GM23338 (cell line): ENCODE measurements at regions not wholly inside any gene's neighbourhood (a gene's known extent, or its start where the extent isn't known, plus 50 kb on each side); places are given as distances from the start of the nearest gene placed in this dataset.

ENCODE experiments used
- ATAC-seq: fragments of 200-7000 bp; cut with Tn5 transposase; 3 replicates; pipeline ENCODE4 v1.9.1; 2020
- DNase-seq: peaks from one replicate; pipeline ENCODE4 v3.0.0-alpha.2; 2015; ENCODE audit warnings: low spot score
- H2AFZ ChIP-seq: fragments of 200-600 bp; sonication (generic); 2 replicates; pipeline ENCODE4 v1.8.0; 2016; ENCODE audit warnings: antibody characterized with exemption, mild to moderate bottlenecking, moderate library complexity
- H3F3A ChIP-seq: fragments of 200-600 bp; sonication (generic); replicated peaks from 2 replicates; pipeline ENCODE4 v1.8.0; 2017; ENCODE audit warnings: antibody characterized with exemption, mixed run types, low read depth
- H3K27ac ChIP-seq: fragments of 200-600 bp; sonication (generic); 2 replicates; pipeline ENCODE4 v1.6.1; 2016; ENCODE audit warnings: low read depth
- H3K27me3 ChIP-seq: fragments of 200-600 bp; sonication (generic); 2 replicates; pipeline ENCODE4 v1.8.0; 2016; ENCODE audit warnings: mild to moderate bottlenecking, mixed run types, moderate library complexity; ENCODE audit not compliant: insufficient read depth
- H3K36me3 ChIP-seq: fragments of 200-600 bp; sonication (generic); 2 replicates; pipeline ENCODE4 v1.8.0; 2016; ENCODE audit warnings: mild to moderate bottlenecking; ENCODE audit not compliant: insufficient read depth
- H3K4me1 ChIP-seq: fragments of 200-600 bp; sonication (generic); 2 replicates; pipeline ENCODE4 v1.8.0; 2016; ENCODE audit warnings: mild to moderate bottlenecking, moderate library complexity; ENCODE audit not compliant: insufficient read depth
- H3K4me2 ChIP-seq: fragments of 200-600 bp; sonication (generic); 2 replicates; pipeline ENCODE4 v1.7.1; 2017; ENCODE audit warnings: mixed run types
- H3K4me3 ChIP-seq: fragments of 200-600 bp; sonication (generic); 2 replicates; pipeline ENCODE4 v1.6.1; 2016; ENCODE audit warnings: mixed run types
- H3K79me2 ChIP-seq: fragments of 200-600 bp; sonication (generic); replicated peaks from 2 replicates; pipeline ENCODE4 v1.8.0; 2017; ENCODE audit warnings: mild to moderate bottlenecking; ENCODE audit not compliant: insufficient read depth
- H3K9me2 ChIP-seq: fragments of 200-600 bp; sonication (generic); 2 replicates; pipeline ENCODE4 v1.8.0; 2017; ENCODE audit not compliant: insufficient read depth
- H4K20me1 ChIP-seq: fragments of 200-600 bp; sonication (generic); replicated peaks from 2 replicates; pipeline ENCODE4 v1.8.0; 2017; ENCODE audit warnings: mild to moderate bottlenecking; ENCODE audit not compliant: insufficient read depth
- H3K27ac Mint-ChIP-seq: 2 replicates; pipeline ENCODE4 v1.8.0; 2020; ENCODE audit warnings: inconsistent platforms, mild to moderate bottlenecking, moderate library complexity, mixed read lengths
- H3K27me3 Mint-ChIP-seq: 3 replicates; pipeline ENCODE4 v1.8.0; 2022; ENCODE audit warnings: low read depth, mild to moderate bottlenecking, moderate library complexity, mixed read lengths, inconsistent platforms; ENCODE audit not compliant: insufficient read depth, poor library complexity
- H3K36me3 Mint-ChIP-seq: 3 replicates; pipeline ENCODE4 v1.8.0; 2021; ENCODE audit warnings: low read depth, mild to moderate bottlenecking, inconsistent platforms, moderate library complexity, mixed read lengths
- H3K4me1 Mint-ChIP-seq: 3 replicates; pipeline ENCODE4 v1.8.0; 2020; ENCODE audit warnings: mild to moderate bottlenecking, inconsistent platforms, mixed read lengths
- H3K4me3 Mint-ChIP-seq: 3 replicates; pipeline ENCODE4 v1.8.0; 2021; ENCODE audit warnings: moderate library complexity, mild to moderate bottlenecking, inconsistent platforms, mixed read lengths
- H3K9me3 Mint-ChIP-seq: 3 replicates; pipeline ENCODE4 v1.8.0; 2020; ENCODE audit warnings: moderate library complexity, mild to moderate bottlenecking, inconsistent platforms, mixed read lengths
- CREB1 ChIP-seq: fragments of 250-450 bp; sonication (Bioruptor Pico); IDR thresholded peaks from 2 replicates; pipeline ENCODE4 v1.5.0; 2020; ENCODE audit warnings: low read depth, mild to moderate bottlenecking, moderate library complexity
- ETS1 ChIP-seq: IDR thresholded peaks from 2 replicates; pipeline ENCODE4 v1.6.1; 2016; ENCODE audit warnings: antibody characterized with exemption
- EZH2 ChIP-seq: fragments of 200-600 bp; sonication (generic); IDR thresholded peaks from one replicate; pipeline ENCODE4 v1.8.0; 2017; ENCODE audit warnings: antibody characterized with exemption, mild to moderate bottlenecking, low read depth; ENCODE audit not compliant: unreplicated experiment
- EZH2phosphoT487 ChIP-seq: fragments of 200-600 bp; sonication (generic); IDR thresholded peaks from one replicate; pipeline ENCODE4 v1.8.1; 2018; ENCODE audit warnings: antibody characterized with exemption; ENCODE audit not compliant: unreplicated experiment
- JUNB ChIP-seq: IDR thresholded peaks from one replicate; pipeline ENCODE4 v1.6.1; 2016; ENCODE audit warnings: antibody characterized with exemption; ENCODE audit not compliant: unreplicated experiment
- NANOG ChIP-seq: IDR thresholded peaks from 2 replicates; pipeline ENCODE4 v1.6.1; 2016; ENCODE audit warnings: antibody characterized with exemption, borderline replicate concordance
- POLR2AphosphoS5 ChIP-seq: IDR thresholded peaks from 2 replicates; pipeline ENCODE4 v1.6.1; 2016; ENCODE audit warnings: antibody characterized with exemption, low read depth
- REST ChIP-seq: IDR thresholded peaks from one replicate; pipeline ENCODE4 v1.6.1; 2018; ENCODE audit warnings: antibody characterized with exemption; ENCODE audit not compliant: unreplicated experiment
- STAT1 ChIP-seq: IDR thresholded peaks from one replicate; pipeline ENCODE4 v1.6.1; 2016; ENCODE audit warnings: antibody characterized with exemption; ENCODE audit not compliant: unreplicated experiment
- ZNF114 ChIP-seq: fragments of 250-450 bp; sonication (Bioruptor Pico); IDR thresholded peaks from 2 replicates; pipeline ENCODE4 v1.5.0; 2020; ENCODE audit warnings: mild to moderate bottlenecking, moderate library complexity
- ZNF331 ChIP-seq: fragments of 250-450 bp; sonication (Bioruptor Pico); IDR thresholded peaks from 2 replicates; pipeline ENCODE4 v1.5.0; 2020; ENCODE audit warnings: low read depth, mild to moderate bottlenecking, moderate library complexity
- TF ChIP-seq, protein P1 (sequence below), 2 experiments: fragments of 200-600 bp in 1 of 2; sonication (generic) in 1 of 2; conservative IDR thresholded peaks; 2 replicates each; pipeline versions ENCODE4 v1.5.1 to v1.6.1; 2016 to 2017; ENCODE audit warnings: antibody characterized with exemption in 2 of 2, low read depth in 2 of 2, mild to moderate bottlenecking in 2 of 2, moderate library complexity in 1 of 2
- TF ChIP-seq, protein P2 (sequence below): fragments of 250-450 bp; sonication (Bioruptor Pico); IDR thresholded peaks from 2 replicates; pipeline ENCODE4 v1.5.0; 2020; ENCODE audit warnings: mild to moderate bottlenecking, moderate library complexity

GRCh38 chr7:26429168-26429567 is 137.5 kb downstream of the SNX10 start:
- H4K20me1 ChIP-seq: no peaks in the 10 kb centered on the region
- no peak overlapping the region for H3K4me2 ChIP-seq
- Mint-ChIP-seq H3K27ac (no peak overlapping the region), H3K36me3 (no peaks in the 10 kb centered on the region), H3K4me3 (no peak overlapping the region), H3K4me1 (peaks cover 15% of the 10 kb centered on the region), H3K27me3 (no peaks in the 10 kb centered on the region), H3K9me3 (peaks cover 3% of the 10 kb centered on the region; the same call in 1 of the 3 replicates)
- H3K4me3 ChIP-seq: no peak overlapping the region
- no peaks in the 10 kb centered on the region for H3K9me2 ChIP-seq
- no peak for TF ChIP-seq NANOG
- TF ChIP-seq, protein P1, sequence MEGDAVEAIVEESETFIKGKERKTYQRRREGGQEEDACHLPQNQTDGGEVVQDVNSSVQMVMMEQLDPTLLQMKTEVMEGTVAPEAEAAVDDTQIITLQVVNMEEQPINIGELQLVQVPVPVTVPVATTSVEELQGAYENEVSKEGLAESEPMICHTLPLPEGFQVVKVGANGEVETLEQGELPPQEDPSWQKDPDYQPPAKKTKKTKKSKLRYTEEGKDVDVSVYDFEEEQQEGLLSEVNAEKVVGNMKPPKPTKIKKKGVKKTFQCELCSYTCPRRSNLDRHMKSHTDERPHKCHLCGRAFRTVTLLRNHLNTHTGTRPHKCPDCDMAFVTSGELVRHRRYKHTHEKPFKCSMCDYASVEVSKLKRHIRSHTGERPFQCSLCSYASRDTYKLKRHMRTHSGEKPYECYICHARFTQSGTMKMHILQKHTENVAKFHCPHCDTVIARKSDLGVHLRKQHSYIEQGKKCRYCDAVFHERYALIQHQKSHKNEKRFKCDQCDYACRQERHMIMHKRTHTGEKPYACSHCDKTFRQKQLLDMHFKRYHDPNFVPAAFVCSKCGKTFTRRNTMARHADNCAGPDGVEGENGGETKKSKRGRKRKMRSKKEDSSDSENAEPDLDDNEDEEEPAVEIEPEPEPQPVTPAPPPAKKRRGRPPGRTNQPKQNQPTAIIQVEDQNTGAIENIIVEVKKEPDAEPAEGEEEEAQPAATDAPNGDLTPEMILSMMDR (conservative IDR thresholded peaks at IDR 0.05; ENCODE audit: low read depth in 2 of 2): no peak
- no peak for TF ChIP-seq JUNB
- no peak for TF ChIP-seq REST
- no peak for TF ChIP-seq ETS1
- TF ChIP-seq, protein P2, sequence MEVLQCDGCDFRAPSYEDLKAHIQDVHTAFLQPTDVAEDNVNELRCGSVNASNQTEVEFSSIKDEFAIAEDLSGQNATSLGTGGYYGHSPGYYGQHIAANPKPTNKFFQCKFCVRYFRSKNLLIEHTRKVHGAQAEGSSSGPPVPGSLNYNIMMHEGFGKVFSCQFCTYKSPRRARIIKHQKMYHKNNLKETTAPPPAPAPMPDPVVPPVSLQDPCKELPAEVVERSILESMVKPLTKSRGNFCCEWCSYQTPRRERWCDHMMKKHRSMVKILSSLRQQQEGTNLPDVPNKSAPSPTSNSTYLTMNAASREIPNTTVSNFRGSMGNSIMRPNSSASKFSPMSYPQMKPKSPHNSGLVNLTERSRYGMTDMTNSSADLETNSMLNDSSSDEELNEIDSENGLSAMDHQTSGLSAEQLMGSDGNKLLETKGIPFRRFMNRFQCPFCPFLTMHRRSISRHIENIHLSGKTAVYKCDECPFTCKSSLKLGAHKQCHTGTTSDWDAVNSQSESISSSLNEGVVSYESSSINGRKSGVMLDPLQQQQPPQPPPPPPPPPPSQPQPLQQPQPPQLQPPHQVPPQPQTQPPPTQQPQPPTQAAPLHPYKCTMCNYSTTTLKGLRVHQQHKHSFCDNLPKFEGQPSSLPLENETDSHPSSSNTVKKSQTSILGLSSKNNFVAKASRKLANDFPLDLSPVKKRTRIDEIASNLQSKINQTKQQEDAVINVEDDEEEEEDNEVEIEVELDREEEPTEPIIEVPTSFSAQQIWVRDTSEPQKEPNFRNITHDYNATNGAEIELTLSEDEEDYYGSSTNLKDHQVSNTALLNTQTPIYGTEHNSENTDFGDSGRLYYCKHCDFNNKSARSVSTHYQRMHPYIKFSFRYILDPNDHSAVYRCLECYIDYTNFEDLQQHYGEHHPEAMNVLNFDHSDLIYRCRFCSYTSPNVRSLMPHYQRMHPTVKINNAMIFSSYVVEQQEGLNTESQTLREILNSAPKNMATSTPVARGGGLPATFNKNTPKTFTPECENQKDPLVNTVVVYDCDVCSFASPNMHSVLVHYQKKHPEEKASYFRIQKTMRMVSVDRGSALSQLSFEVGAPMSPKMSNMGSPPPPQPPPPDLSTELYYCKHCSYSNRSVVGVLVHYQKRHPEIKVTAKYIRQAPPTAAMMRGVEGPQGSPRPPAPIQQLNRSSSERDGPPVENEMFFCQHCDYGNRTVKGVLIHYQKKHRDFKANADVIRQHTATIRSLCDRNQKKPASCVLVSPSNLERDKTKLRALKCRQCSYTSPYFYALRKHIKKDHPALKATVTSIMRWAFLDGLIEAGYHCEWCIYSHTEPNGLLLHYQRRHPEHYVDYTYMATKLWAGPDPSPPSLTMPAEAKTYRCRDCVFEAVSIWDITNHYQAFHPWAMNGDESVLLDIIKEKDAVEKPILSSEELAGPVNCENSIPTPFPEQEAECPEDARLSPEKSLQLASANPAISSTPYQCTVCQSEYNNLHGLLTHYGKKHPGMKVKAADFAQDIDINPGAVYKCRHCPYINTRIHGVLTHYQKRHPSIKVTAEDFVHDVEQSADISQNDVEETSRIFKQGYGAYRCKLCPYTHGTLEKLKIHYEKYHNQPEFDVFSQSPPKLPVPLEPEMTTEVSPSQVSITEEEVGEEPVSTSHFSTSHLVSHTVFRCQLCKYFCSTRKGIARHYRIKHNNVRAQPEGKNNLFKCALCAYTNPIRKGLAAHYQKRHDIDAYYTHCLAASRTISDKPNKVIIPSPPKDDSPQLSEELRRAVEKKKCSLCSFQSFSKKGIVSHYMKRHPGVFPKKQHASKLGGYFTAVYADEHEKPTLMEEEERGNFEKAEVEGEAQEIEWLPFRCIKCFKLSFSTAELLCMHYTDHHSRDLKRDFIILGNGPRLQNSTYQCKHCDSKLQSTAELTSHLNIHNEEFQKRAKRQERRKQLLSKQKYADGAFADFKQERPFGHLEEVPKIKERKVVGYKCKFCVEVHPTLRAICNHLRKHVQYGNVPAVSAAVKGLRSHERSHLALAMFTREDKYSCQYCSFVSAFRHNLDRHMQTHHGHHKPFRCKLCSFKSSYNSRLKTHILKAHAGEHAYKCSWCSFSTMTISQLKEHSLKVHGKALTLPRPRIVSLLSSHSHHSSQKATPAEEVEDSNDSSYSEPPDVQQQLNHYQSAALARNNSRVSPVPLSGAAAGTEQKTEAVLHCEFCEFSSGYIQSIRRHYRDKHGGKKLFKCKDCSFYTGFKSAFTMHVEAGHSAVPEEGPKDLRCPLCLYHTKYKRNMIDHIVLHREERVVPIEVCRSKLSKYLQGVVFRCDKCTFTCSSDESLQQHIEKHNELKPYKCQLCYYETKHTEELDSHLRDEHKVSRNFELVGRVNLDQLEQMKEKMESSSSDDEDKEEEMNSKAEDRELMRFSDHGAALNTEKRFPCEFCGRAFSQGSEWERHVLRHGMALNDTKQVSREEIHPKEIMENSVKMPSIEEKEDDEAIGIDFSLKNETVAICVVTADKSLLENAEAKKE (CRISPR knock-in tag): no peak
- no peak for TF ChIP-seq ZNF331 (CRISPR knock-in tag)
- no peak for TF ChIP-seq CREB1 (CRISPR knock-in tag)
- TF ChIP-seq ZNF114 (CRISPR knock-in tag): no peak
- TF ChIP-seq EZH2: no peak
- no peak for TF ChIP-seq EZH2phosphoT487
- TF ChIP-seq POLR2AphosphoS5: no peak
- TF ChIP-seq STAT1: no peak
- H3K36me3 ChIP-seq: no peaks in the 10 kb centered on the region
- H3K27me3 ChIP-seq: no peaks in the 10 kb centered on the region
- H3K4me1 ChIP-seq: 0 out of 2 replicates have a peak, but pooled peaks cover 4% of the 10 kb centered on the region
- H3K79me2 ChIP-seq: no peaks in the 10 kb centered on the region
- no peaks in the 10 kb centered on the region for H3F3A ChIP-seq
- no peak overlapping the region for H3K27ac ChIP-seq
- DNase-seq (no peak), ATAC-seq (no peak)
- no peak overlapping the region for H2AFZ ChIP-seq
